DND-41 (cell line): ENCODE measurements at regions not wholly inside any gene's neighbourhood (a gene's known extent, or its start where the extent isn't known, plus 50 kb on each side); places are given as distances from the start of the nearest gene placed in this dataset.

Experiments
- CTCF ChIP-seq: IDR thresholded peaks from 2 replicates; pipeline ENCODE4 v1.5.1; 2012; ENCODE audit warnings: borderline replicate concordance, low read length, moderate library complexity, mild to moderate bottlenecking; ENCODE audit not compliant: poor library complexity, severe bottlenecking; ENCODE audit errors: extremely low read depth
- EZH2 ChIP-seq: IDR thresholded peaks from 3 replicates; pipeline ENCODE4 v1.6.1; 2012; ENCODE audit warnings: borderline replicate concordance, low read depth, mild to moderate bottlenecking, moderate library complexity, low read length, inconsistent platforms; ENCODE audit not compliant: severe bottlenecking

GRCh38 chrX:65601530-65602220 lies 65.8 kb upstream of the MSN start:
- TF ChIP-seq CTCF (no peak), EZH2 (no peak)
